Motor neuron (in vitro differentiated cells): ENCODE measurements at regions not wholly inside any gene's neighbourhood (a gene's known extent, or its start where the extent isn't known, plus 50 kb on each side); places are given as distances from the start of the nearest gene placed in this dataset.
"Not testable (repeated sequence)": the region's sequence is repeated elsewhere in the genome, so short reads cannot be mapped to it uniquely, and the experiment has no call there.

Experiments
- ATAC-seq, 8 experiments: fragments of 200-7000 bp; cut with Tn5 transposase; replicated peaks in 6 of 8; 2 replicates each; pipeline ENCODE4 v1.8.0; 2021; ENCODE audit warnings: mild to moderate bottlenecking in 8 of 8, moderate library complexity in 8 of 8
- H3K27ac ChIP-seq, 2 donors: fragments of 250-450 bp; sonication (Bioruptor Pico); 2 replicates each; pipeline ENCODE4 v1.9.0; 2021; ENCODE audit warnings: antibody characterized with exemption in 2 of 2, mild to moderate bottlenecking in 2 of 2, moderate library complexity in 1 of 2
- H3K4me1 ChIP-seq, 2 donors: fragments of 250-450 bp; sonication (Bioruptor Pico); replicated peaks in 1 of 2; 2 replicates each; pipeline ENCODE4 v1.6.1; 2021; ENCODE audit warnings: antibody characterized with exemption in 2 of 2, mild to moderate bottlenecking in 2 of 2, moderate library complexity in 1 of 2
- H3K4me3 ChIP-seq, 5 donors: fragments of 250-450 bp; sonication (Bioruptor Pico); 2 replicates each; pipeline ENCODE4 v1.9.0; 2021; ENCODE audit warnings: antibody characterized with exemption in 5 of 5, mild to moderate bottlenecking in 5 of 5, moderate library complexity in 4 of 5
- WGBS, 10 experiments: fragments of 450-650 bp; shearing (Covaris generic); methylation state at CpG; one replicate each; pipeline ENCODE4 v1.0.0; 2022; 5-methylcytosine and 5-hydroxymethylcytosine counted together
- in situ Hi-C, 9 experiments: fragments of 400-800 bp; cut with MboI; loops; one replicate each; pipeline ENCODE4 v1.15.0; 2021; ENCODE audit warnings: low sequenced_read_pairs in 9 of 9, low pct_unique_long_range_greater_than_20kb in 2 of 9; ENCODE audit not compliant: unreplicated experiment in 9 of 9

DNA sequence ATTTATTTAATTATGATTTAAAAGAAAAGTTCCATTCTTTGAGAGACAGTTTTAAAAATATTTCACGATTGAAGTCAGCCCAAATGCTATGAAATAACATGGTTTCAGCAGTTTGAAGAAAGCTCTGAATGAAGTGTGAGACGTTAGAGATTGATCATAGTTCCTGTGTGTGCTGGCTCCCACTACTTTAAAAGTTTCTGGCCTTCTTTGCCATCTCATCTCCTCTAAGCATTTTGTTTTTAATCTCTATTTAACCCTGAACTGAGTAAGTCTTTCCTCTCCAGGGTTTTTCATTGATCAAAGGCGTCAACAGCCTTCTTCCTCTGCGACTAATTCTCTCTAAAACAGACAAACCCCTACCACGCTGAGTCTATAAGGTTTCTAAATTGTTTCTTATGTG is 225.3 kb upstream of the B3GALT2 start:
- ATAC-seq = no peak
- no peak overlapping the region for H3K4me3 ChIP-seq
- no peak overlapping the region for H3K27ac ChIP-seq
- 21 to 73% (median 64%) methylated on average over 3 to 5 of the region's 5 CpGs for WGBS, 10 experiments
- H3K4me1 ChIP-seq = no peaks in the 10 kb centered on the region
- in situ Hi-C loops = no loop called here

GRCh38 chr1:193411215-193411614 is 224.8 kb upstream of the B3GALT2 start:
- in situ Hi-C loops = no loop called here
- no peak overlapping the region for H3K4me3 ChIP-seq
- no peaks in the 10 kb centered on the region for H3K4me1 ChIP-seq
- 0 to 93% (median 70%) methylated on average over 2 of the region's 2 CpGs; no CpG with 5 or more reads in 1 of the 10 experiments for WGBS, 10 experiments
- H3K27ac ChIP-seq = no peak overlapping the region
- ATAC-seq = peak in 1 of 8 experiments; percentile 33

GRCh38 chr1:193408782-193409293 is 222.4 kb upstream of the B3GALT2 start:
- ATAC-seq = peak in 1 of 8 experiments; percentile 51
- WGBS, 10 experiments = 43 to 91% (median 80%) methylated on average over 1 to 9 of the region's 9 CpGs; no CpG with 5 or more reads in 1 of the 10 experiments
- H3K27ac ChIP-seq = no peak overlapping the region
- H3K4me1 ChIP-seq = no peaks in the 10 kb centered on the region
- no peak overlapping the region for H3K4me3 ChIP-seq
- in situ Hi-C loops = no loop called here

DNA sequence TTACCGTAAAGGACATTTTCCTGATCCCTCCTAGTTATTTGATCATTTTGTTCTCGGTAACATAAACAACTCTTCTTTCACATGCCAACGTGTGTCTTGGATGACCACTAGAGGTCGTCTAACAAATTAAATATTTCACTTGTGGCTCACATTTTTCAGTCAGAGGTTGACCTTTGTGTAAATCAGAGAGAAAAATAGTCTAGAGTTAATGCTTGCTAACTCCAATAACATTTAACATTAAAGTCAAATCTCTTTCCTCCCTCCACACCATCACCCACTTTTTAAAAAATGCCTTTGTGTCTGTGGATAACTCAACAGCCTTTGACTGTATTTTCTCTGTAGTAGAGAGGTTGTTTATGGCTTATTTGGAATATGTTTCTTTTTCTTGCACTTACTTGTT is 220.5 kb upstream of the B3GALT2 start:
- 0 to 32% (median 14%) methylated on average over 1 to 4 of the region's 4 CpGs for WGBS, 10 experiments
- Histone ChIP-seq H3K4me3 (no peak overlapping the region), H3K27ac (no peak overlapping the region), H3K4me1 (no peaks in the 10 kb centered on the region)
- peak in 3 of 8 experiments; percentile 55 to 74 (median 67) for ATAC-seq
- in situ Hi-C loops = no loop called here

DNA sequence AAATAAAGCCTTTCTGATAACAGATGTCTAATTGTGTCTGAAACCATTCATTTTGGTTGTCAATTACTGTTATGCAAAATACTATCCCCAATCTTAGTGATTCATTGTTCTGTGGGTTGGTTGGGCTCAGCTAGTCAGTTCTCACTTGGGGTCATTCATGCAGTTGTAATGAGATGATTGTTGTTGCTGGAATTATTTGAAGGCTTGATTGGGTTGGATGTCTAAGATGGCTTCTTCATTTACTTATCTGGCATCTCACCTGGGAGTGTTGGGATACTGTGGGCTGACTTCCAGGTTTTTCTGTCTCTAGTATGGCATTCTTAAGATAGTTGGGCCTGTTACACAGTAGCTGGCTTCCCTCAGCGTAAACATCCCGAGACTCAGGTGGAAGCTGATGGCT is 217.8 kb upstream of the B3GALT2 start:
- Histone ChIP-seq H3K4me1 (no peaks in the 10 kb centered on the region), H3K27ac (no peak overlapping the region), H3K4me3 (no peak overlapping the region)
- in situ Hi-C loops = no loop called here
- WGBS, 10 experiments = 78 to 100% (median 100%) methylated on average over 1 to 2 of the region's 2 CpGs; no CpG with 5 or more reads in 1 of the 10 experiments
- no peak for ATAC-seq

DNA sequence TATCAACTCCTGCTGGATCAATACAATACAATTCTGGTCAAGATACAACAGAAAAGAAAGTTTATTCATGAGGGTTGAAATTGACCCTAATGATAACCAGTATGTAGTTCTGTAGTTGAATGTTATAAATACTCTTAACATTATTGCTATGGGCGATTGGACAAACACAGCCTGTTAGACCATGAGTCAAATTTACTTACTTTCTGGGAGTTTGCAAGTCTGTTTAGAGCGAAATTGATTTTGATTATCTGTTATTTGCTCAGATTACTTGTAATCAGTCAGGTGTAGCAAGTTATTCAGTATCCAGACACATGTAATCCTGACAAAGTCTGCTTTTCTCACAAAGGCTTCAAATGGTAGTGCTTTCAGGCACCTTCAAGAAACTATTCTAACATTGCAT is 216.6 kb upstream of the B3GALT2 start:
- Histone ChIP-seq H3K27ac (no peak overlapping the region), H3K4me1 (no peaks in the 10 kb centered on the region), H3K4me3 (no peak overlapping the region)
- in situ Hi-C loops = no loop called here
- 50 to 100% (median 84%) methylated on average over 1 to 2 of the region's 2 CpGs for WGBS, 10 experiments
- no peak for ATAC-seq

DNA sequence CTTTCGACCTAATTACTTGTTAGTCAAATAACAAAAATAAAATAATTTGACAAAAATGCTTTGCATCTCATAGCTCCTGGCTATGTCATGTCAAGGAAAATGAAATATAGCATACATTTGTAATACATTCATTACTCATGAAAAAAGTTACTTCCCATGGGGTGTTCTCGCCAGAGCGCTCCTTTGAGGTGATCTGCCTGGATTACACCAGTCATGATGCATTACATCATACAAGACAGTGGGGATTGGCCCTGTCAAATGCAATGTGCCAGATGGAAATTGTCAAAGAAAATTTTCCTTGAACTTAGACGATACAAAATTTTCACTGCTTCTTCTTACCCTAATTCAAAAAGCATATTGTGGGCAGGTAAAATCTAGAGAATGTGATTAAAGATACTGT is 215.6 kb upstream of the B3GALT2 start:
- no peaks in the 10 kb centered on the region for H3K4me1 ChIP-seq
- 62 to 100% (median 94%) methylated on average over 1 to 4 of the region's 4 CpGs for WGBS, 10 experiments
- in situ Hi-C loops = no loop called here
- no peak for ATAC-seq
- no peak overlapping the region for H3K27ac ChIP-seq
- H3K4me3 ChIP-seq = no peak overlapping the region

GRCh38 chr1:193394336-193394735 is 207.9 kb upstream of the B3GALT2 start:
- in situ Hi-C loops = no loop called here
- Histone ChIP-seq H3K4me3 (no peak overlapping the region), H3K27ac (no peak overlapping the region), H3K4me1 (no peaks in the 10 kb centered on the region)
- 13 to 100% (median 100%) methylated on average over 1 of the region's 1 CpG; no CpG with 5 or more reads in 4 of the 10 experiments for WGBS, 10 experiments
- ATAC-seq = peak in 2 of 8 experiments; percentile 51 to 58

DNA sequence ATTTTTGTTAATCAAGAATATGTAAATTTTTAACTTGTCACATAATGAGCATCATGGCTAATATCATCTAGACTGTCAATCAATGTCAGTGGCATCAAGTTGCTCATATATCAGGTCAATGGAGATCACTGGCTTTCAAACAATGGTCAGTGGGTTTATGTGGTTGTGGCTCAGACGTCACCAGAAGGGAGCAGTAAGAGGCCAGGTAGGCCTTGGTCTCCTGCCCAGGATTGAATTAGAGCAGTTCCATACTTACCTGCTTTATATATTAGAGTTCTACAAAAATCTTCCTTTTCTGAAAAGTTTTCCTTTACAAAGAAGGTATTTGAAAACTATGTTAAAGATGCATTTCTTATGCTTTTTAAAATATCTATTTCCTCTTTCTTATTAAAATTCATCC is 206.3 kb upstream of the B3GALT2 start:
- ATAC-seq = no peak
- WGBS, 10 experiments = 33 to 100% (median 80%) methylated on average over 1 of the region's 1 CpG; no CpG with 5 or more reads in 3 of the 10 experiments
- in situ Hi-C loops = no loop called here
- Histone ChIP-seq H3K27ac (no peak overlapping the region), H3K4me1 (no peaks in the 10 kb centered on the region), H3K4me3 (no peak overlapping the region)

DNA sequence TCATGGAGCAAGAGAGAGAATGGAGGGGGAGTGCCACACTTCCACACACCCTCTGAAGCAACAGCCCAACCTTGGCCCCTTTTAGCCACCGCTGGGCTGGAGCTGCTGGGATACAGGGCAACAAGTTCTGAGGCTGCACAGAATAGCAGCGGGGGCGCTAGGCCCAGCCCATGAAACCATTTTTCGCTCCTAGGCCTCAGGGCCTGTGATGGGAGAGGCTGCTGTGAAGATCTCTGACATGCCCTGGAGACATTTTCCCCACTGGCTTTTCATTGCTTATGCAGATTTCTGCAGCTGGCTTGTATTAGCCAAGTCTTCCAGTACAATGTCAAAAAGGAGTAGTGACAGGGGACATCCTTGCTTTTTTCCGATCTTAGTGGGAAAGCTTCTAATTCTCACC is 202.3 kb upstream of the B3GALT2 start:
- Histone ChIP-seq H3K27ac (no peak overlapping the region), H3K4me3 (no peak overlapping the region), H3K4me1 (no peaks in the 10 kb centered on the region)
- ATAC-seq = peak in 2 of 8 experiments; percentile 69 to 85
- in situ Hi-C loops = no loop called here
- WGBS, 10 experiments = 30 to 100% (median 95%) methylated on average over 1 to 5 of the region's 5 CpGs

GRCh38 chr1:193388165-193388564 is 201.8 kb upstream of the B3GALT2 start:
- in situ Hi-C loops = no loop called here
- H3K27ac ChIP-seq = no peak overlapping the region
- 32 to 94% (median 86%) methylated on average over 1 to 4 of the region's 4 CpGs for WGBS, 10 experiments

GRCh38 chr1:193387406-193387805 is 201.0 kb upstream of the B3GALT2 start:
- in situ Hi-C loops = no loop called here

More at GRCh38 chr1:193388165-193388564, 201.8 kb upstream of the B3GALT2 start:
- Histone ChIP-seq H3K4me3 (no peak overlapping the region), H3K4me1 (no peaks in the 10 kb centered on the region)
- ATAC-seq = no peak

GRCh38 chr1:193378451-193378850 is 192.0 kb upstream of the B3GALT2 start:
- in situ Hi-C loops, ATAC-seq, H3K4me1 ChIP-seq, H3K27ac ChIP-seq, H3K4me3 ChIP-seq: not testable (repeated sequence)
- 78 to 100% (median 80%) methylated on average over 1 to 2 of the region's 2 CpGs; no CpG with 5 or more reads in 5 of the 10 experiments for WGBS, 10 experiments

More at GRCh38 chr1:193387406-193387805, 201.0 kb upstream of the B3GALT2 start:
- ATAC-seq = no peak
- H3K4me3 ChIP-seq = no peak overlapping the region
- no peak overlapping the region for H3K27ac ChIP-seq
- no peaks in the 10 kb centered on the region for H3K4me1 ChIP-seq

DNA sequence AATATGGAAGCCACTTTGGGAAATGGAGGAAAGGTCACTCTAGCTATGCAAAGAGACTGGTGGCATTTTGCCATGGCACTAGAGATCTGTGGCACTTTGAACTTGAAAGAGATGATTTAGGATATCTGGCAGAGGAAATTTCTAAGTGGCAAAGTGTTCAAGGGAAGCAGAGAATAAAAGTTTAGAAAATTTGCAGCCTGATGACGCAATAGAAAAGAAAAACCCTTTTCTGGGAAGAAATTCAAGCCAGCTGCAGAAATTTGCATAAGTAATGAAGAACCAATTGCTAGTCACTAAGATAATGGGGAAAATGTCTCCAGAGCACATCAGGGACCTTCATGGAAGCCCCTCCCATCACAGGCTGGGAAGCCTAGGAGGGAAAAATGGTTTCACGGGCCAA is 191.1 kb upstream of the B3GALT2 start:
- ATAC-seq = no peak
- 56 to 100% (median 89%) methylated on average over 1 to 2 of the region's 2 CpGs; no CpG with 5 or more reads in 1 of the 10 experiments for WGBS, 10 experiments

More for the DNA sequence above, 191.1 kb upstream of the B3GALT2 start:
- H3K27ac ChIP-seq = no peak overlapping the region
- H3K4me1 ChIP-seq = no peaks in the 10 kb centered on the region
- in situ Hi-C loops = no loop called here
- H3K4me3 ChIP-seq = no peak overlapping the region
